ENCODE measurements at regions not wholly inside any gene's neighbourhood (a gene's known extent, or its start where the extent isn't known, plus 50 kb on each side); places are given as distances from the start of the nearest gene placed in this dataset.
A peak's percentile ranks its signal among the peaks of the same experiment; 100 is the strongest.
"Not testable (repeated sequence)": the region's sequence is repeated elsewhere in the genome, so short reads cannot be mapped to it uniquely, and the experiment has no call there.

GRCh38 chr15:37425541-37425940, 325.2 kb upstream of the MEIS2 start:
- DNase-seq, result no peak

DNA sequence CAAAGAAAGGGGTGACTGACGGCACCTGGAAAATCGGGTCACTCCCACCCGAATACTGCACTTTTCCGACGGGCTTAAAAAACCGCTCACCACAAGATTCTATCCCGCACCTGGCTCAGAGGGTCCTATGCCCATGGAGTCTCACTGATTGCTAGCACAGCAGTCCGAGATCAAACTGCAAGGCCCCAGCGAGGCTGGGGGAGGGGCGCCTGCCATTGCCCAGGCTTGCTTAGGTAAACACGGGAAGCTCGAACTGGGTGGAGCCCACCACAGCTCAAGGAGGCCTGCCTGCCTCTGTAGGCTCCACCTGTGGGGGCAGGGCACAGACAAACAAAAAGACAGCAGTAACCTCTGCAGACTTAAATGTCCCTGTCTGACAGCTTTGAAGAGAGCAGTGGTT, 327.0 kb upstream of the MEIS2 start:
- DNase-seq, result not testable (repeated sequence)

GRCh38 chr15:37446921-37447320, 346.6 kb upstream of the MEIS2 start:
- DNase-seq, result no peak

GRCh38 chr15:37452498-37452897, 352.1 kb upstream of the MEIS2 start:
- no peak for DNase-seq

GRCh38 chr15:37480482-37480881, 380.1 kb upstream of the MEIS2 start:
- DNase-seq, result no peak

GRCh38 chr15:37481126-37481525, 380.8 kb upstream of the MEIS2 start:
- no peak for DNase-seq

- no peak for DNase-seq
These were observed 383.4 kb upstream of the MEIS2 start for GRCh38 chr15:37483779-37484178.

DNA sequence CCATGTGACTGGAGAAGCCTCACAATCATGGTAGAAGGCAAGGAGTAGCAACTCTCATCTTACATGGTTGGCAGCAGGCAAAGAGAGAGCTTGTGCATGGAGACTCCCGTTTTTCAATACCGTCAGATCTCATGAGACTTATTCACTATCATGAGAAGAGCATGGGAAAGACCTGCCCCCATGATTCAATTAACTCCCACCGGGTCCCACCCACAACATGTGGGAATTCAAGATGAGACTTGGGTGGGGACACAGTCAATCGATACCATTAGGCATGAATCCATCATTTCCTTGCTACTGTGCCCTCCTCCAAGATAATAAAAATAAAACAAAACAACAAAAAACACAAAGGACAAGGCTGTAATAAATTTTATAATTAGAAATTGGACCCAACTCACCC, 384.7 kb upstream of the MEIS2 start:
- no peak for DNase-seq

GRCh38 chr15:37490707-37491106, 390.4 kb upstream of the MEIS2 start:
- no peak for DNase-seq

DNA sequence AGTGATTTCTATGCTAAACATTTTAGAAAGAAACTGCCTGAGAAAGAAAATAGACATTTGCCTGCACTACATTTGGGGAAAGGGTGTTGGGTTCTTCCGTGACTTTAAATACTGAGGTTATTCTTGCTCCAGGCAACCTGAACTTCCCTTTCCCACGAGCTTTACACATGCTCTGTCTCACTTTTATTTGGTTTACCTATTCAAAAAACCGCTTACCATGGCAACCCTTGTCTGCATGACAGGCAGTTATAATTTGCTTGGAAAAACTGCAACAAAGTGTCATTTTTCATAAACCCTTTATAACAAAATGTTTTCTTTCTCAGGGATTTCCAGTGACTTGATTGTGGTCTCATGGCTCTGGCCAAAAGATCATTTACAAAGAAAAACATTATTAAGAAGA, 416.3 kb upstream of the MEIS2 start:
- DNase-seq, result no peak

DNA sequence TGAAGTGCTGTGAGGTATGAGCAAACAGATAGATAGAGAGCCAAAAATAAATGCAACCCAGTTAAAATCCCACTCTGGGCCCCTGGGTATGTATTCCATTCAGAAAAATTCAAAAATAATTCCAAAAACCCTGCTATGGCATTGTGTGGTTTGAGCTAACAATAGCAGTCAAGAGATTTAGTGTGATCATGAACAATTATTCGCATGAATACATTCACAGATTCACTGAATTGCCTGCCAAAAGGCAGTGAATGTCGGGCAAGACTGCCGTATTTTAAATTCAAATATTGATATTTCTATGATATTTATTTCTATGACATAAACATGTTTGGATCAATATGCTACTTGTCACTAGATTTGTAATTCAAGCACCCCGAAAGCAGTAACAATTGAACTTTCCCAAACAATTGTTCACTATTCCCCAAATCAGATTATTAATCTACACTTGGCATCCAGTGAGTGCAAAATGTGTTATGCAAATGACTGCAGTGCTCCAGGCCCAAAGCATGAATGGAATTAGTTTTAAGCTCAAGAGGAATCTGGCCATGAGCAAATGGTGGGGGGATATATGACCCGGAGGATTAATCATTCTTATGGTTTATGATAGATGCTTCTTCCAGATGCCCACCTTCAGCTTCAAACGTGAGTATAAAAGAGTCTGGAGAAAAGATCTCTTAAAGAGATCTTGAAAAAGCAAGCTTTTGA, 417.0 kb upstream of the MEIS2 start:
- no peak for DNase-seq

DNA sequence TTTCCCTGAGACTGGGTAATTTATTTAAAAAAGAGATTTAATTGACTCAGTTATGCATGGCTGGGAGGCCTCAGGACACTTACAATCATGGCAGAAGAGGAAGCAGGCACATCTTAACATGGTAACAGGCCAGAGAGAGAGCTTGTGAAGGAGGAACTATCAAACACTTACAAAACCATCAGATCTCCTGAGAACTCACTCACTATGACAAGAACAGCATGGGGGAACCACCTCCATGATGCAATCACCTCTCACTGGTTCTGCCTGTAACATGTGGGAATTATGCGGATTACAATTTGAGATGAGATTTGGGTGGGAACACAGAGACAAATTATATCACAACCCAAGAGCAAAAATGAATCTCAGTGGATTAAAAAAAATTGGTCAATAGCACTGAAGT, 416.0 kb upstream of the TMCO5A start:
- no peak for DNase-seq

GRCh38 chr15:37520026-37520425, 414.4 kb upstream of the TMCO5A start:
- DNase-seq, result no peak

GRCh38 chr15:37520882-37521281, 413.6 kb upstream of the TMCO5A start:
- DNase-seq, result no peak

- DNase-seq, result no peak
These were observed 409.8 kb upstream of the TMCO5A start for GRCh38 chr15:37524601-37525000.

DNA sequence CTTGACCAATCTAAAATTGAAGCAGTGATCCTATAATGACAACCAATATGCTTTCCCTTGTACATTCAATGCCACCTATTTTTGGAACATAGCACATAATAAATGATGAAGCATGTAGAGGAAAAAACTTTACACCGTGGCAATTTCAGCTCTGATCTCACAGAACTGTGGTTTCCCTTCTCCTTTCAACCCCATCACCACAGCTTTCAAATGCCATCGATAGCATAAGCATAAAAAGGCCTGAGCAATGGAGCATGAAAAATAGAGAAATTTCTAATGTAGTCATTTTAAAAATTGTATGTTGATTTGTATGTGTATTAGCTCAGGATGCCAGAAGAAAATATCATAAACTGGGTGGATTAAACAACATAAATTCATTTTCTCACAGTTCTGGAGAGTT, 406.0 kb upstream of the TMCO5A start:
- DNase-seq, result no peak

GRCh38 chr15:37536967-37537605, 397.4 kb upstream of the TMCO5A start:
- no peak for DNase-seq

- DNase-seq, result no peak
These were observed 396.6 kb upstream of the TMCO5A start for GRCh38 chr15:37537802-37538201.

DNA sequence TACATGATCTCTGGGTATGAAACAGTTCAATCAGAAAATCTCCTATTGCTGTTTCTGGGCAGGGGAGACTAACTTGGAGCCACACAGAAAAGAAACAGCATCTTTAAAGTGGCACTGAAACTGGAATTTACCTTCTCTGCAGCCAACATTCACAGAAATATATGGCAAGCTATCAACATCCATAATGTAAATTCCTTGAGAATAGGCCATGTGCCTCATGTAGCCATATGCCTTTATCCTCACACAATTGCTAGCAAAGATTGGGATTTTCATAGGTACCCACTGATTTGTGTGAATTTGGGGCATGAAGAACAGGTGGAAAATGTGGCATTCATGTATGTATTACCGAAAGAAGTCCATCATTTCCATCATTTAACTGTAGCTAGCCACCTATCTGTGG, 386.3 kb upstream of the TMCO5A start:
- no peak for DNase-seq

- DNase-seq, result peak in 1 of 14 donors; percentile 0
These were observed 383.9 kb upstream of the TMCO5A start for GRCh38 chr15:37550360-37551024.

- DNase-seq, result no peak
These were observed 362.0 kb upstream of the TMCO5A start for GRCh38 chr15:37572401-37572800.

DNA sequence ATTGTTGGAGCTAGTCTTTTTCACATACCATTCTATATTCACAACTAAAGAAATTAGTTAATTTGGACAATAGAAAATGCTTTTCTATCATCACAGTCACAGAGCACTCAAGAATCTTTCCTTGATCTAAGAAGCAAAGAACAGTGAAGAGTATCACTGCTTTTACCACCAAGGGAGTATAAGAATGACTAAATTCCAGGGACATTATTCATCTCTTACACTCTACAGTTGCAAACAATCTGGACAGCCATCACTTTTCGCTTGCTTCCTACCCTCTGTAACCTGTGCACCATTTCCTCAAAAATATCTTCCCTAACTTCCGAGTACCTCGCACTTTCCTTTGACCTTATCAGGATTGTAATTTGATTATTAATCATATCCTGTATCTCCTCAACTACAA, 359.5 kb upstream of the TMCO5A start:
- no peak for DNase-seq

GRCh38 chr15:37576952-37577351, 357.5 kb upstream of the TMCO5A start:
- DNase-seq, result no peak
